GM10266 (cell line): ENCODE measurements at regions not wholly inside any gene's neighbourhood (a gene's known extent, or its start where the extent isn't known, plus 50 kb on each side); places are given as distances from the start of the nearest gene placed in this dataset.
"Not testable (repeated sequence)": the region's sequence is repeated elsewhere in the genome, so short reads cannot be mapped to it uniquely, and the experiment has no call there.

Source experiments
- DNase-seq: peaks from one replicate; pipeline ENCODE4 v3.0.0; 2012; ENCODE audit errors: extremely low spot score
- CTCF ChIP-seq: IDR thresholded peaks from 2 replicates; pipeline ENCODE4 v1.5.1; 2012; ENCODE audit warnings: mild to moderate bottlenecking, low read depth; ENCODE audit not compliant: control insufficient read depth, insufficient read depth; ENCODE audit errors: missing control alignments

- TF ChIP-seq CTCF = no peak
- DNase-seq = no peak
Observed at GRCh38 chr15:20106026-20106425, 435.6 kb downstream of the GOLGA6L6 start.

- not testable (repeated sequence) for DNase-seq
Observed at GRCh38 chr15:20105011-20105990, 436.3 kb downstream of the GOLGA6L6 start.

- DNase-seq = not testable (repeated sequence)
Observed at GRCh38 chr15:20104551-20104950, 437.0 kb downstream of the GOLGA6L6 start.

- not testable (repeated sequence) for DNase-seq
Observed at GRCh38 chr15:20102862-20103261, 438.7 kb downstream of the GOLGA6L6 start.

- DNase-seq = not testable (repeated sequence)
Observed at GRCh38 chr15:20102209-20102608, 439.4 kb downstream of the GOLGA6L6 start.

- not testable (repeated sequence) for DNase-seq
Observed at GRCh38 chr15:20101281-20101680, 440.3 kb downstream of the GOLGA6L6 start.

- not testable (repeated sequence) for DNase-seq
Observed at GRCh38 chr15:20100604-20101270, 440.9 kb downstream of the GOLGA6L6 start.

- not testable (repeated sequence) for DNase-seq
Observed at GRCh38 chr15:20095699-20096303, 445.8 kb downstream of the GOLGA6L6 start.

GRCh38 chr15:20089541-20089940 is 452.1 kb downstream of the GOLGA6L6 start:
- not testable (repeated sequence) for DNase-seq

- not testable (repeated sequence) for DNase-seq
Observed at GRCh38 chr15:20084026-20084425, 457.6 kb downstream of the GOLGA6L6 start.

GRCh38 chr15:20074082-20074481 is 467.5 kb downstream of the GOLGA6L6 start:
- not testable (repeated sequence) for DNase-seq

- DNase-seq = not testable (repeated sequence)
Observed at GRCh38 chr15:20069043-20069442, 472.6 kb downstream of the GOLGA6L6 start.

- not testable (repeated sequence) for DNase-seq
Observed at GRCh38 chr15:20066173-20066572, 475.4 kb downstream of the GOLGA6L6 start.

- DNase-seq = not testable (repeated sequence)
Observed at GRCh38 chr15:20065508-20065907, 476.1 kb downstream of the GOLGA6L6 start.

- not testable (repeated sequence) for DNase-seq
Observed at GRCh38 chr15:20063167-20063566, 478.4 kb downstream of the GOLGA6L6 start.

- not testable (repeated sequence) for DNase-seq
Observed at GRCh38 chr15:20060838-20061237, 480.8 kb downstream of the GOLGA6L6 start.

- DNase-seq = not testable (repeated sequence)
Observed at GRCh38 chr15:20056871-20057270, 484.7 kb downstream of the GOLGA6L6 start.

GRCh38 chr15:20055921-20056320 is 485.7 kb downstream of the GOLGA6L6 start:
- not testable (repeated sequence) for DNase-seq

GRCh38 chr15:20048189-20048588 is 493.4 kb downstream of the GOLGA6L6 start:
- DNase-seq = not testable (repeated sequence)

- not testable (repeated sequence) for DNase-seq
Observed at GRCh38 chr15:20045165-20045564, 496.4 kb downstream of the GOLGA6L6 start.
